ENCODE measurements at regions not wholly inside any gene's neighbourhood (a gene's known extent, or its start where the extent isn't known, plus 50 kb on each side); places are given as distances from the start of the nearest gene placed in this dataset.

DNA sequence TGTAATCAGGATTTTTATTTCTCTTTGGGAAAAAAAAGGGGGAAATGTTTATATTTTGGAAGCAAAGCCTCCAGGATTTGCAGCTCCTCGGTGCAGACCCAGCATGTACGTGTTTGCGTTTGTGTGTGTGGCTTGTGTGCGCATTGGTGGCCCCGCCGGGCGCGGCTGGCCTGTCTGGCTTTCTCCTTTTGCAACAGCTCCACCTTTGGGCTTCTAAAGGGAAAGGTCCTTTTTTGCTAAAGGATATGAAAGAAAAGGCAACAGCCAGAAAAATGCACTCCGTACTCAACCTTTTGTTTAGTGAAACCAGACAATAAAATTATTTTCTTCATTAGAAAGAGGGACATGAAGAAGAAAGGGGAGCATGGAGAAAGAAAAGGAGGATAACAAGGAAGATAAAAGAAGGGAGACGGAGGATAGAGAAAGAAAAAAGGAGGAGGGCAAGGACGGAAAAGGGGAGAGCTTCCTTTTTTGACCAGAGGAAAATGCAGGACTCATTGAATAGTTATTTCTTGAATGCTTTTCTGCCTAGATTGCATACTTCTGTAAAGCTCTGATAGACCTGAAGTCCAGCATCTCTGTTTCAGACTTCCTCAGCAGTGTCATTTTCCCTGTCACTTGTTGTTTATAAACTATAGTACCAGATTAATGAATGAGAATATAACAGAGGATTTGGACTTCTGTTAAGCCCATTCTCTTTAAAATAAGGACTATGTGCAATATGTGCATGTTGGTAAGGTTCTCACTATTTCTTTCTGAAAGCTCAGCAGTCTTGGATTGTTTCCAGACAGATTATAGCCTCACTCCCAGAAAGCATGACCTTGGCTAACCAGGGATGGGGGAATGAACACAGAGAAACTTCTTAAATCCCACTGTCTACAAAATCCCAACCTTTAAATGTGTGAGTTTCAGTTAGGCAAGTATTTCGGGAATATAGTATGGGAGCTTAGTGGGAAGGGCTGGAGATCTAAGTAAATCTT, 563.1 kb upstream of the PIK3C3 start:
- TF ChIP-seq POLR2A (IDR thresholded peaks at IDR 0.05), result no peak
- TF ChIP-seq, protein P1, sequence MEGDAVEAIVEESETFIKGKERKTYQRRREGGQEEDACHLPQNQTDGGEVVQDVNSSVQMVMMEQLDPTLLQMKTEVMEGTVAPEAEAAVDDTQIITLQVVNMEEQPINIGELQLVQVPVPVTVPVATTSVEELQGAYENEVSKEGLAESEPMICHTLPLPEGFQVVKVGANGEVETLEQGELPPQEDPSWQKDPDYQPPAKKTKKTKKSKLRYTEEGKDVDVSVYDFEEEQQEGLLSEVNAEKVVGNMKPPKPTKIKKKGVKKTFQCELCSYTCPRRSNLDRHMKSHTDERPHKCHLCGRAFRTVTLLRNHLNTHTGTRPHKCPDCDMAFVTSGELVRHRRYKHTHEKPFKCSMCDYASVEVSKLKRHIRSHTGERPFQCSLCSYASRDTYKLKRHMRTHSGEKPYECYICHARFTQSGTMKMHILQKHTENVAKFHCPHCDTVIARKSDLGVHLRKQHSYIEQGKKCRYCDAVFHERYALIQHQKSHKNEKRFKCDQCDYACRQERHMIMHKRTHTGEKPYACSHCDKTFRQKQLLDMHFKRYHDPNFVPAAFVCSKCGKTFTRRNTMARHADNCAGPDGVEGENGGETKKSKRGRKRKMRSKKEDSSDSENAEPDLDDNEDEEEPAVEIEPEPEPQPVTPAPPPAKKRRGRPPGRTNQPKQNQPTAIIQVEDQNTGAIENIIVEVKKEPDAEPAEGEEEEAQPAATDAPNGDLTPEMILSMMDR (IDR thresholded peaks at IDR 0.05), result peak in 2 of 3 experiments; percentile 8 to 48

Measured in testis (tissue), 2 donors.